Neural progenitor cell (in vitro differentiated cells): ENCODE measurements at regions not wholly inside any gene's neighbourhood (a gene's known extent, or its start where the extent isn't known, plus 50 kb on each side); places are given as distances from the start of the nearest gene placed in this dataset.
"Not testable (repeated sequence)": the region's sequence is repeated elsewhere in the genome, so short reads cannot be mapped to it uniquely, and the experiment has no call there.

Experiments used
- DNase-seq: peaks from one replicate; pipeline ENCODE4 v3.0.0-alpha.2; 2016; ENCODE audit warnings: low spot score
- H2AFZ ChIP-seq: fragments of 200-600 bp; sonication (generic); replicated peaks from 2 replicates; pipeline ENCODE4 v1.6.1; 2016; ENCODE audit warnings: antibody characterized with exemption
- H3F3A ChIP-seq: fragments of 200-600 bp; sonication (generic); 2 replicates; pipeline ENCODE4 v1.6.1; 2016; ENCODE audit warnings: antibody characterized with exemption, low read depth
- H3K27ac ChIP-seq: fragments of 200-600 bp; sonication (generic); 2 replicates; pipeline ENCODE4 v1.5.1; 2016; ENCODE audit warnings: mild to moderate bottlenecking
- H3K27me3 ChIP-seq: fragments of 200-600 bp; sonication (generic); 2 replicates; pipeline ENCODE4 v1.6.1; 2016; ENCODE audit warnings: mild to moderate bottlenecking, moderate library complexity
- H3K36me3 ChIP-seq: fragments of 200-600 bp; sonication (generic); 2 replicates; pipeline ENCODE4 v1.5.1; 2016
- H3K4me1 ChIP-seq: fragments of 200-600 bp; sonication (generic); 2 replicates; pipeline ENCODE4 v1.6.1; 2016; ENCODE audit warnings: mixed run types
- H3K4me2 ChIP-seq: fragments of 200-600 bp; sonication (generic); 2 replicates; pipeline ENCODE4 v1.6.1; 2016
- H3K4me3 ChIP-seq: fragments of 200-600 bp; sonication (generic); 2 replicates; pipeline ENCODE4 v1.5.1; 2016
- H3K79me2 ChIP-seq: fragments of 200-600 bp; sonication (generic); 2 replicates; pipeline ENCODE4 v1.6.1; 2016; ENCODE audit warnings: low read depth
- H3K9ac ChIP-seq: fragments of 200-600 bp; sonication (generic); 2 replicates; pipeline ENCODE4 v1.6.1; 2016
- H3K9me3 ChIP-seq: fragments of 200-600 bp; sonication (generic); 2 replicates; pipeline ENCODE4 v1.5.1; 2016; ENCODE audit warnings: low read depth
- H4K20me1 ChIP-seq: fragments of 200-600 bp; sonication (generic); 2 replicates; pipeline ENCODE4 v1.6.1; 2016; ENCODE audit warnings: low read depth
- H3K27ac Mint-ChIP-seq: 3 replicates; pipeline ENCODE4 v1.8.0; 2021; ENCODE audit warnings: mixed read lengths
- H3K27me3 Mint-ChIP-seq: 2 replicates; pipeline ENCODE4 v1.8.0; 2022; ENCODE audit warnings: low read depth, mild to moderate bottlenecking, inconsistent platforms, moderate library complexity, mixed read lengths; ENCODE audit not compliant: insufficient read depth
- H3K36me3 Mint-ChIP-seq: 3 replicates; pipeline ENCODE4 v1.8.0; 2021; ENCODE audit warnings: mixed read lengths
- H3K4me1 Mint-ChIP-seq: 3 replicates; pipeline ENCODE4 v1.8.0; 2021; ENCODE audit warnings: mixed read lengths
- H3K4me3 Mint-ChIP-seq: 3 replicates; pipeline ENCODE4 v1.8.0; 2021; ENCODE audit warnings: mild to moderate bottlenecking, moderate library complexity, mixed read lengths
- H3K9me3 Mint-ChIP-seq: 3 replicates; pipeline ENCODE4 v1.8.0; 2020; ENCODE audit warnings: mixed read lengths
- EZH2 ChIP-seq: fragments of 200-600 bp; sonication (generic); IDR thresholded peaks from 2 replicates; pipeline ENCODE4 v1.6.1; 2017; ENCODE audit warnings: antibody characterized with exemption, mild to moderate bottlenecking, moderate library complexity
- EZH2phosphoT487 ChIP-seq: fragments of 200-600 bp; sonication (generic); IDR thresholded peaks from 2 replicates; pipeline ENCODE4 v1.6.1; 2017; ENCODE audit warnings: antibody characterized with exemption
- TF ChIP-seq, protein P1 (sequence below): fragments of 200-600 bp; sonication (generic); IDR thresholded peaks from 2 replicates; pipeline ENCODE4 v1.5.1; 2017; ENCODE audit warnings: antibody characterized with exemption, mild to moderate bottlenecking

DNA sequence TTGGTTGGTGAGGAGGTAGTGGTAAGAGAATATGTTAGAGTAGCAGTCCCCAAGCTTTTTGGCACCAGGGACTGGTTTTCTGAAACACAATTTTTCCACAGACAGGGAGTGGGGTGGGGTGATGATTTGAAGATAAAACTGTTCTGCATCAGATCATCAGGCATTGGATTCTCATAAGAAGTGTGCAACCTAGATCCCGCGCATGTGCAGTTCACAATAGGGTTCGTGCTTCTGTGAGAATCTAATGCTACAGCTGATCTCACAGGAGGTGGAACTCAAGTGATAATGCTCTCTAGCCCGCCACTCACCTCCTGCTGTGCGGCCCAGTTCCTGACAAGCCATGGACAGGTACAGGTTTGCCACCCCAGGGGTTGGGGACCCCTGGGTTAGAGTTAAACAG, 423.3 kb downstream of the GPAT3 start:
- Histone ChIP-seq H3K79me2 (no peaks in the 10 kb centered on the region), H3K4me3 (no peak overlapping the region), H3K36me3 (no peaks in the 10 kb centered on the region), H4K20me1 (no peaks in the 10 kb centered on the region), H3K4me1 (no peaks in the 10 kb centered on the region), H3K9ac (no peak overlapping the region), H2AFZ (no peak overlapping the region), H3K27me3 (no peaks in the 10 kb centered on the region), H3K9me3 (no peaks in the 10 kb centered on the region), H3F3A (no peaks in the 10 kb centered on the region), H3K4me2 (no peak overlapping the region), H3K27ac (no peak overlapping the region)
- Mint-ChIP-seq H3K27ac (no peak overlapping the region), H3K27me3 (peaks cover 3% of the 10 kb centered on the region), H3K4me1 (no peaks in the 10 kb centered on the region), H3K9me3 (peaks cover 26% of the 10 kb centered on the region), H3K4me3 (no peak overlapping the region), H3K36me3 (no peaks in the 10 kb centered on the region)
- no peak for TF ChIP-seq EZH2phosphoT487
- no peak for TF ChIP-seq EZH2
- TF ChIP-seq, protein P1, sequence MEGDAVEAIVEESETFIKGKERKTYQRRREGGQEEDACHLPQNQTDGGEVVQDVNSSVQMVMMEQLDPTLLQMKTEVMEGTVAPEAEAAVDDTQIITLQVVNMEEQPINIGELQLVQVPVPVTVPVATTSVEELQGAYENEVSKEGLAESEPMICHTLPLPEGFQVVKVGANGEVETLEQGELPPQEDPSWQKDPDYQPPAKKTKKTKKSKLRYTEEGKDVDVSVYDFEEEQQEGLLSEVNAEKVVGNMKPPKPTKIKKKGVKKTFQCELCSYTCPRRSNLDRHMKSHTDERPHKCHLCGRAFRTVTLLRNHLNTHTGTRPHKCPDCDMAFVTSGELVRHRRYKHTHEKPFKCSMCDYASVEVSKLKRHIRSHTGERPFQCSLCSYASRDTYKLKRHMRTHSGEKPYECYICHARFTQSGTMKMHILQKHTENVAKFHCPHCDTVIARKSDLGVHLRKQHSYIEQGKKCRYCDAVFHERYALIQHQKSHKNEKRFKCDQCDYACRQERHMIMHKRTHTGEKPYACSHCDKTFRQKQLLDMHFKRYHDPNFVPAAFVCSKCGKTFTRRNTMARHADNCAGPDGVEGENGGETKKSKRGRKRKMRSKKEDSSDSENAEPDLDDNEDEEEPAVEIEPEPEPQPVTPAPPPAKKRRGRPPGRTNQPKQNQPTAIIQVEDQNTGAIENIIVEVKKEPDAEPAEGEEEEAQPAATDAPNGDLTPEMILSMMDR: no peak
- DNase-seq: no peak

DNA sequence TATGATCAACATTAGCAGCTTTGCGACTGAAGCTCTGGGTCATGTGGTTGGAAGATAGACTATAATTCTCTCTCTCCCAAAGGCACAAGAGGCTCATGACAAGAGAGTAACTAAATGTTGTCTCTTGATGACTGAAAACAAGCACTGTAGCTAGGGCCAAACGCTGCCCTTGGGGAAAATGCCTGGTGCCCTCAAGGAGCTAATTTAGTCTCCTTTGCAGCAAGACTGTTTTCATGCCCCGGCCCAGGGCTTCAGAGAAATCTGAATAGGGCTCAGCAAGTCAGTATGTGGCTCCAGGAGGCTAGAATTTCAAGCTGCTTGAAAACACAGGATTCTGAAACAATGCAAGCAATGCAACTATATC, 411.9 kb downstream of the GPAT3 start:
- peak; percentile 58 for DNase-seq
- Histone ChIP-seq H3K4me2 (peak overlapping the region; percentile 67), H3K36me3 (no peaks in the 10 kb centered on the region), H3K9me3 (no peaks in the 10 kb centered on the region), H3K27me3 (no peaks in the 10 kb centered on the region), H3K27ac (peak overlapping the region; percentile 78), H3K4me3 (no peak overlapping the region), H3K9ac (no peak overlapping the region), H3K79me2 (no peaks in the 10 kb centered on the region), H3K4me1 (peaks cover 20% of the 10 kb centered on the region), H2AFZ (peak overlapping the region; percentile 90), H4K20me1 (no peaks in the 10 kb centered on the region), H3F3A (peaks cover 14% of the 10 kb centered on the region)
- no peaks in the 10 kb centered on the region for H3K4me1 Mint-ChIP-seq
- no peaks in the 10 kb centered on the region for H3K36me3 Mint-ChIP-seq
- TF ChIP-seq, protein P1: no peak
- no peak for TF ChIP-seq EZH2phosphoT487
- TF ChIP-seq EZH2: no peak
- H3K9me3 Mint-ChIP-seq: peaks cover 3% of the 10 kb centered on the region
- no peak overlapping the region for H3K27ac Mint-ChIP-seq
- H3K4me3 Mint-ChIP-seq: no peak overlapping the region
- H3K27me3 Mint-ChIP-seq: peaks cover 2% of the 10 kb centered on the region

DNA sequence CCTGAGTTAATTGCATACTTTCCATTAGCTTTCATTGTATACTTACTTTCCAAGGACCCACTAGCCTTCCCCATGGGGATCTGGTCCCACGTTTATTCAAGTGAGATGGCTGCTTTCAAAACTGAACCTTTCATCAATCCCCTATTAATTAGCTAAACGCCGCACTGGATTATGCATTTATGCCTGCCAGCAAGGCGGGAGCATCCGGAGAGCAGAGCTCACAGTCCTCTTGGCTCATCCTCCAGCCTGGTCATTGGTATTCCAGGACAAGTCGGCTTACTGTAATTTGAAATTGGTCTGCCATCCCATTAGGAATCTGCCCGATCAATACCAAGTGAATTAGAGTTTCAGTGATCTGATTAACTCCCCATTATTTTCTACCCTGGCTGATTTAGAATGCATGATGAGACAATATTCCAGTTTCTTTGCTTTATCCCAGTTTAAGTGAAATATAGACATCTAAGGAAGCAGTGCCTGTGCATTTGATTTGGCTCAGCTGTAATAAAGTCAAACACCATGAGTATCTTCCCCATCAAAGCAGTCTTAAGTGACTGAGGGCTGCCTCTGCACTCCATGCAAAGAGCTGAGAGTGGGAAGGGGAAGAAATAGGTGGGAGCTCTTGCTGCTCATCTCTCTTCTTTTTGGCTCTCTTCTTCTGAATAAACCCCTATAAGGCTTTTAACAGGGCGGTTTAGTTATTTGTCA, 411.4 kb downstream of the GPAT3 start:
- peaks cover 2% of the 10 kb centered on the region for H3K27me3 Mint-ChIP-seq
- H3K36me3 Mint-ChIP-seq: no peaks in the 10 kb centered on the region
- Histone ChIP-seq H3K79me2 (no peaks in the 10 kb centered on the region), H3K4me3 (no peak overlapping the region), H3K4me1 (peaks cover 20% of the 10 kb centered on the region), H3K36me3 (no peaks in the 10 kb centered on the region), H3K9me3 (no peaks in the 10 kb centered on the region), H3K27me3 (no peaks in the 10 kb centered on the region), H3F3A (peaks cover 14% of the 10 kb centered on the region), H4K20me1 (no peaks in the 10 kb centered on the region), H3K9ac (no peak overlapping the region), H2AFZ (peak overlapping the region; percentile 90), H3K27ac (peak overlapping the region; percentile 78), H3K4me2 (peak overlapping the region; percentile 67)
- peak; percentile 18 for DNase-seq
- H3K4me3 Mint-ChIP-seq: no peak overlapping the region
- no peak overlapping the region for H3K27ac Mint-ChIP-seq
- H3K9me3 Mint-ChIP-seq: peaks cover 5% of the 10 kb centered on the region
- TF ChIP-seq, protein P1: no peak
- no peak for TF ChIP-seq EZH2
- TF ChIP-seq EZH2phosphoT487: no peak
- no peaks in the 10 kb centered on the region for H3K4me1 Mint-ChIP-seq

GRCh38 chr4:83943691-83944090, 407.8 kb downstream of the GPAT3 start:
- H3K9me3 Mint-ChIP-seq, H3K4me3 Mint-ChIP-seq, H2AFZ ChIP-seq, H3K4me3 ChIP-seq, H3K4me2 ChIP-seq, H3K9ac ChIP-seq, H3K27ac ChIP-seq, H3K27me3 ChIP-seq, H3K9me3 ChIP-seq, DNase-seq, H3K4me1 Mint-ChIP-seq, H3K27ac Mint-ChIP-seq, H4K20me1 ChIP-seq, H3K27me3 Mint-ChIP-seq, H3K36me3 ChIP-seq, H3K79me2 ChIP-seq, H3K36me3 Mint-ChIP-seq: not testable (repeated sequence)
- Histone ChIP-seq H3F3A (peaks cover 14% of the 10 kb centered on the region), H3K4me1 (peaks cover 20% of the 10 kb centered on the region)
